Stomach (tissue), 4 donors: ENCODE measurements at regions not wholly inside any gene's neighbourhood (a gene's known extent, or its start where the extent isn't known, plus 50 kb on each side); places are given as distances from the start of the nearest gene placed in this dataset.

Experiments
- CTCF ChIP-seq, 7 experiments: fragments of 450-650 bp in 4 of 7; fragments of 200-600 bp in 3 of 7; sonication (generic) in 3 of 7; IDR thresholded peaks; one replicate each; pipeline ENCODE4 v1.5.1; 2016 to 2019; ENCODE audit warnings: antibody characterized with exemption in 7 of 7, control low read depth in 2 of 7, mild to moderate bottlenecking in 1 of 7
- EP300 ChIP-seq: sonication (generic); formaldehyde crosslinking; IDR thresholded peaks from one replicate; pipeline ENCODE4 v1.6.1; 2017; ENCODE audit warnings: antibody characterized with exemption
- POLR2A ChIP-seq, 4 donors: fragments of 450-650 bp; IDR thresholded peaks; one replicate each; pipeline ENCODE4 v1.6.1; 2016; ENCODE audit warnings: antibody characterized with exemption in 4 of 4, control low read depth in 2 of 4, mild to moderate bottlenecking in 1 of 4, moderate library complexity in 1 of 4

- no peak for TF ChIP-seq CTCF (IDR thresholded peaks at IDR 0.05)
- no peak for TF ChIP-seq POLR2A (IDR thresholded peaks at IDR 0.05)
- no peak for TF ChIP-seq EP300
These were observed 209.6 kb downstream of the LYPLAL1 start for GRCh38 chr1:219383281-219383680.
